ENCODE measurements at regions not wholly inside any gene's neighbourhood (a gene's known extent, or its start where the extent isn't known, plus 50 kb on each side); places are given as distances from the start of the nearest gene placed in this dataset.
"Not testable (repeated sequence)": the region's sequence is repeated elsewhere in the genome, so short reads cannot be mapped to it uniquely, and the experiment has no call there.

DNA sequence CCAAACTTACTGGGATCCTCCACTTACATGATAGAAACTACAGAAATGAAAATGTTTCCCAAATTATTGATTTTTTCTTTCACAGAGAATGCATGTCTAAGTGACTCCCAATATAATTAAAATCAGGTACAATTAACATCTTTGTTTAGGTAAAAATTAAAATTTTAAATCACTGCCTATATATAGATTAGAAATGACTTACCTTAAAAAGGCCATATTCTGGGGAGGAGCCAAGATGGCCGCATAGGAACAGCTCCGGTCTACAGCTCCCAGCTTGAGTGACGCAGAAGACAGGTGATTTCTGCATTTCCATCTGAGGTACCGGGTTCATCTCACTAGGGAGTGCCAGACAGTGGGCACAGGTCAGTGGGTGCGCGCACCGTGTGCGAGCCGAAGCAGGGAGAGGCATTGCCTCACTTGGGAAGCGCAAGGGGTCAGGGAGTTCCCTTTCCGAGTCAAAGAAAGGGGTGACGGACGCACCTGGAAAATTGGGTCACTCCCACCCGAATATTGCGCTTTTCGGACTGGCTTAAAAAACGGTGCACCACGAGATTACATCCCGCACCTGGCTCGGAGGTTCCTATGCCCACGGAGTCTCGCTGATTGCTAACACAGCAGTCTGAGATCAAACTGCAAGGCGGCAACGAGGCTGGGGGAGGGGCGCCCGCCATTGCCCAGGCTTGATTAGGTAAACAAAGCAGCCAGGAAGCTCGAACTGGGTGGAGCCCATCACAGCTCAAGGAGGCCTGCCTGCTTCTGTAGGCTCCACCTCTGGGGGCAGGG lies 757.9 kb downstream of the C4orf33 start:
- H3K4me1 ChIP-seq (ENCODE audit: control insufficient read depth, insufficient read depth, low read length, poor library complexity, severe bottlenecking); H3K36me3 Mint-ChIP-seq; H3K27me3 Mint-ChIP-seq; H3K36me3 ChIP-seq (ENCODE audit: control insufficient read depth, insufficient read depth, low read length); H3K27me3 ChIP-seq (ENCODE audit: control insufficient read depth, insufficient read depth, low read length); H3K27ac Mint-ChIP-seq; H3K9me3 Mint-ChIP-seq; H3K9me3 ChIP-seq (ENCODE audit: control insufficient read depth in 2 of 2, low read length in 2 of 2); DNase-seq; H3K27ac ChIP-seq (ENCODE audit: insufficient read depth, low read length, poor library complexity, severe bottlenecking); H3K4me1 Mint-ChIP-seq; ATAC-seq (ENCODE audit: low read depth in 2 of 2); H3K4me3 ChIP-seq (ENCODE audit: low read depth, low read length); H3K4me3 Mint-ChIP-seq: not testable (repeated sequence)

DNA sequence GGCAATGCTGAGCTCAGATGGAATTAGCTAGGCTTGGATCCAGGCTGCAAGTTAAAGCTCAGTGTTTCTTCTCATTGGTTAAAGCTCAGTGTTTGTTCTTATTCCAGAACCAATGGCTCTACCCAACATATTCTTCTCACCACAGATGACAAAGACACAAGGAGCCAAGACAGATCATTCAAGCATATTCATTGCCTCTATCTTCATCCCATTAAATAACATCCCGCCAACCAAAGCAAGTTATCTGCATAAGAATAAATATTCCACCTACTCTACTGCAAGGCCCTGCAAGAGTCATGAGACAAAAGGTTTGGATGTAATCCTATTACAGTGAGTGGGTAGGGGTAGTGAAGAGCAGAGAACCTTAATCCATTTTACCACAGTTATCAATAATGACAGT lies 766.5 kb downstream of the C4orf33 start:
- ATAC-seq (ENCODE audit: low read depth in 2 of 2), result no peak
- Mint-ChIP-seq H3K27ac (no peak overlapping the region), H3K36me3 (no peaks in the 10 kb centered on the region), H3K9me3 (peaks cover 0 to 10% (median 0%) of the 10 kb centered on the region in 7 donors), H3K4me1 (no peaks in the 10 kb centered on the region), H3K27me3 (no peaks in the 10 kb centered on the region), H3K4me3 (no peak overlapping the region)
- no peaks in the 10 kb centered on the region for H3K27me3 ChIP-seq (ENCODE audit: control insufficient read depth, insufficient read depth, low read length)
- no peak for DNase-seq
- no peaks in the 10 kb centered on the region for H3K9me3 ChIP-seq (ENCODE audit: control insufficient read depth in 2 of 2, low read length in 2 of 2)
- no peak overlapping the region for H3K27ac ChIP-seq (ENCODE audit: insufficient read depth, low read length, poor library complexity, severe bottlenecking)
- H3K4me1 ChIP-seq (ENCODE audit: control insufficient read depth, insufficient read depth, low read length, poor library complexity, severe bottlenecking), result no peaks in the 10 kb centered on the region
- no peaks in the 10 kb centered on the region for H3K36me3 ChIP-seq (ENCODE audit: control insufficient read depth, insufficient read depth, low read length)
- no peak overlapping the region for H3K4me3 ChIP-seq (ENCODE audit: low read depth, low read length)

- DNase-seq, result no peak
- no peak overlapping the region for H3K4me3 ChIP-seq (ENCODE audit: low read depth, low read length)
- no peak for ATAC-seq (ENCODE audit: low read depth in 2 of 2)
- H3K4me3 Mint-ChIP-seq, result no peak overlapping the region
- no peaks in the 10 kb centered on the region for H3K27me3 Mint-ChIP-seq
- H3K27ac ChIP-seq (ENCODE audit: insufficient read depth, low read length, poor library complexity, severe bottlenecking), result no peak overlapping the region
- H3K27me3 ChIP-seq (ENCODE audit: control insufficient read depth, insufficient read depth, low read length), result no peaks in the 10 kb centered on the region
- no peaks in the 10 kb centered on the region for H3K36me3 Mint-ChIP-seq
- no peaks in the 10 kb centered on the region for H3K9me3 ChIP-seq (ENCODE audit: control insufficient read depth in 2 of 2, low read length in 2 of 2)
- no peaks in the 10 kb centered on the region for H3K4me1 Mint-ChIP-seq
- H3K27ac Mint-ChIP-seq, result no peak overlapping the region
- H3K36me3 ChIP-seq (ENCODE audit: control insufficient read depth, insufficient read depth, low read length), result no peaks in the 10 kb centered on the region
- peaks cover 0 to 10% (median 0%) of the 10 kb centered on the region in 7 donors for H3K9me3 Mint-ChIP-seq
- H3K4me1 ChIP-seq (ENCODE audit: control insufficient read depth, insufficient read depth, low read length, poor library complexity, severe bottlenecking), result no peaks in the 10 kb centered on the region
Observed at GRCh38 chr4:129863206-129863605, 767.3 kb downstream of the C4orf33 start.

GRCh38 chr4:129883996-129884395 lies 788.0 kb downstream of the C4orf33 start:
- Histone ChIP-seq H3K27me3 (ENCODE audit: control insufficient read depth, insufficient read depth, low read length) (no peaks in the 10 kb centered on the region), H3K36me3 (ENCODE audit: control insufficient read depth, insufficient read depth, low read length) (no peaks in the 10 kb centered on the region), H3K9me3 (ENCODE audit: control insufficient read depth in 2 of 2, low read length in 2 of 2) (no peaks in the 10 kb centered on the region), H3K4me3 (ENCODE audit: low read depth, low read length) (no peak overlapping the region), H3K4me1 (ENCODE audit: control insufficient read depth, insufficient read depth, low read length, poor library complexity, severe bottlenecking) (no peaks in the 10 kb centered on the region), H3K27ac (ENCODE audit: insufficient read depth, low read length, poor library complexity, severe bottlenecking) (no peak overlapping the region)
- H3K4me1 Mint-ChIP-seq, result no peaks in the 10 kb centered on the region
- no peak overlapping the region for H3K27ac Mint-ChIP-seq
- no peak for DNase-seq
- H3K9me3 Mint-ChIP-seq, result peaks cover 2 to 12% (median 5%) of the 10 kb centered on the region in 7 donors
- no peaks in the 10 kb centered on the region for H3K27me3 Mint-ChIP-seq
- no peaks in the 10 kb centered on the region for H3K36me3 Mint-ChIP-seq
- H3K4me3 Mint-ChIP-seq, result no peak overlapping the region
- no peak for ATAC-seq (ENCODE audit: low read depth in 2 of 2)

DNA sequence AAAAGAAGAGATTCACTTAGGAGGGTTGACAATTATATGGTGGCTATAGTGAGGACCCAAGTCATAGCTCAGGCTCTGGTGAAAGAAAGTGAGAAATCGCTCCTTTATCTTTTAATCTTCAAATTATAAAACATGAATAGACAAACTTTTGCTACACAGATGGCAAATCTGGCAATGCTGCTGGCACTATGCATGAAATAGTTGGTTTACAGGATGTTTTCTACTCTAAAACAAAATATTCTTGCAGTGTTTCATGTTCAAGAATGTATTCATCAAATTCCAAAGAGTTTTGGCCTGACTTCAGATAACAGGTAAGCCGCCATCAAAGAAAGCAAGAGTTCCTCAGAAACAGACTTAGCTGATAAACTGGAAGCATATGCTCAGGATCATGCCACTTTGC lies 801.2 kb downstream of the C4orf33 start:
- no peak overlapping the region for H3K27ac ChIP-seq (ENCODE audit: insufficient read depth, low read length, poor library complexity, severe bottlenecking)
- peaks cover 2 to 21% (median 5%) of the 10 kb centered on the region in 7 donors for H3K9me3 Mint-ChIP-seq
- ATAC-seq (ENCODE audit: low read depth in 2 of 2) (no peak), DNase-seq (no peak)
- no peak overlapping the region for H3K27ac Mint-ChIP-seq
- H3K4me3 ChIP-seq (ENCODE audit: low read depth, low read length), result no peak overlapping the region
- peaks cover 0 to 2% of the 10 kb centered on the region in 2 experiments for H3K9me3 ChIP-seq (ENCODE audit: control insufficient read depth in 2 of 2, low read length in 2 of 2)
- H3K27me3 ChIP-seq (ENCODE audit: control insufficient read depth, insufficient read depth, low read length), result no peaks in the 10 kb centered on the region
- no peak overlapping the region for H3K4me3 Mint-ChIP-seq
- H3K36me3 ChIP-seq (ENCODE audit: control insufficient read depth, insufficient read depth, low read length), result no peaks in the 10 kb centered on the region
- H3K27me3 Mint-ChIP-seq, result no peaks in the 10 kb centered on the region
- H3K4me1 ChIP-seq (ENCODE audit: control insufficient read depth, insufficient read depth, low read length, poor library complexity, severe bottlenecking), result no peaks in the 10 kb centered on the region
- H3K36me3 Mint-ChIP-seq, result no peaks in the 10 kb centered on the region
- no peaks in the 10 kb centered on the region for H3K4me1 Mint-ChIP-seq

GRCh38 chr4:129899849-129900248 lies 803.9 kb downstream of the C4orf33 start:
- no peak overlapping the region for H3K27ac Mint-ChIP-seq
- no peak overlapping the region for H3K27ac ChIP-seq (ENCODE audit: insufficient read depth, low read length, poor library complexity, severe bottlenecking)
- peaks cover 2 to 21% (median 5%) of the 10 kb centered on the region in 7 donors for H3K9me3 Mint-ChIP-seq
- H3K9me3 ChIP-seq (ENCODE audit: control insufficient read depth in 2 of 2, low read length in 2 of 2), result peaks cover 0 to 2% of the 10 kb centered on the region in 2 experiments
- H3K4me3 ChIP-seq (ENCODE audit: low read depth, low read length), result no peak overlapping the region
- no peaks in the 10 kb centered on the region for H3K4me1 ChIP-seq (ENCODE audit: control insufficient read depth, insufficient read depth, low read length, poor library complexity, severe bottlenecking)
- H3K27me3 Mint-ChIP-seq, result no peaks in the 10 kb centered on the region
- H3K36me3 ChIP-seq (ENCODE audit: control insufficient read depth, insufficient read depth, low read length), result no peaks in the 10 kb centered on the region
- no peaks in the 10 kb centered on the region for H3K27me3 ChIP-seq (ENCODE audit: control insufficient read depth, insufficient read depth, low read length)
- no peaks in the 10 kb centered on the region for H3K4me1 Mint-ChIP-seq
- no peaks in the 10 kb centered on the region for H3K36me3 Mint-ChIP-seq
- DNase-seq (no peak), ATAC-seq (ENCODE audit: low read depth in 2 of 2) (no peak)
- H3K4me3 Mint-ChIP-seq, result no peak overlapping the region

- Mint-ChIP-seq H3K27me3 (no peaks in the 10 kb centered on the region), H3K4me1 (no peaks in the 10 kb centered on the region)
Observed at GRCh38 chr4:129900430-129900953, 804.5 kb downstream of the C4orf33 start.

DNA sequence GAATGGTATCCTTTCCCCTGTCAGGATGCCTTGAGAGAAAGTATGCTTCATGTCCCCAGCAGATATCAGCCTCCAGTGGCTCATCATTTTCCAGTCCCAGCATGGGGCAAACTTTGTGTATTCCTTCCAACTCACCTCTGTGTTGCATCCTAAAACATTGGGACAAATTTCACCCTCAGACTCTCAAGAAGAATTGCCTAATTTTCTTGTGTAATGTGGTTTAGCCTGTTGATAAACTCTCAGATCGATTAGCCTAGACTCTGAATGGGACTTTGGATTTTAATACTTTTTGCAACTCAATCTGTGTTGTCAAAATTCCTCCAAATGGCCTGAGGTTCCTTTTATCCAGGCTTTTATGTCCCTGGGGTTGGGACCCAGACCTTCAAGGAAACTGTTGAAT lies 805.3 kb downstream of the C4orf33 start:
- no peaks in the 10 kb centered on the region for H3K4me1 Mint-ChIP-seq
- Histone ChIP-seq H3K27me3 (ENCODE audit: control insufficient read depth, insufficient read depth, low read length) (no peaks in the 10 kb centered on the region), H3K36me3 (ENCODE audit: control insufficient read depth, insufficient read depth, low read length) (no peaks in the 10 kb centered on the region), H3K4me3 (ENCODE audit: low read depth, low read length) (no peak overlapping the region), H3K9me3 (ENCODE audit: control insufficient read depth in 2 of 2, low read length in 2 of 2) (peaks cover 0 to 2% of the 10 kb centered on the region in 2 experiments), H3K27ac (ENCODE audit: insufficient read depth, low read length, poor library complexity, severe bottlenecking) (no peak overlapping the region), H3K4me1 (ENCODE audit: control insufficient read depth, insufficient read depth, low read length, poor library complexity, severe bottlenecking) (no peaks in the 10 kb centered on the region)
- H3K36me3 Mint-ChIP-seq, result no peaks in the 10 kb centered on the region
- H3K4me3 Mint-ChIP-seq, result no peak overlapping the region
- ATAC-seq (ENCODE audit: low read depth in 2 of 2) (no peak), DNase-seq (no peak)
- H3K27me3 Mint-ChIP-seq, result no peaks in the 10 kb centered on the region
- no peak overlapping the region for H3K27ac Mint-ChIP-seq
- H3K9me3 Mint-ChIP-seq, result peaks cover 2 to 21% (median 4%) of the 10 kb centered on the region in 7 donors

More at GRCh38 chr4:129900430-129900953, 804.5 kb downstream of the C4orf33 start:
- no peaks in the 10 kb centered on the region for H3K4me1 ChIP-seq (ENCODE audit: control insufficient read depth, insufficient read depth, low read length, poor library complexity, severe bottlenecking)
- no peak overlapping the region for H3K4me3 ChIP-seq (ENCODE audit: low read depth, low read length)
- H3K36me3 Mint-ChIP-seq, result no peaks in the 10 kb centered on the region
- H3K36me3 ChIP-seq (ENCODE audit: control insufficient read depth, insufficient read depth, low read length), result no peaks in the 10 kb centered on the region
- H3K9me3 Mint-ChIP-seq, result peaks cover 2 to 21% (median 5%) of the 10 kb centered on the region in 7 donors
- H3K27ac ChIP-seq (ENCODE audit: insufficient read depth, low read length, poor library complexity, severe bottlenecking), result no peak overlapping the region
- H3K27me3 ChIP-seq (ENCODE audit: control insufficient read depth, insufficient read depth, low read length), result no peaks in the 10 kb centered on the region
- H3K4me3 Mint-ChIP-seq, result no peak overlapping the region
- no peak for ATAC-seq (ENCODE audit: low read depth in 2 of 2)
- peaks cover 0 to 2% of the 10 kb centered on the region in 2 experiments for H3K9me3 ChIP-seq (ENCODE audit: control insufficient read depth in 2 of 2, low read length in 2 of 2)
- DNase-seq, result no peak
- H3K27ac Mint-ChIP-seq, result no peak overlapping the region

All from CD4-positive, CD25-positive, alpha-beta regulatory T cell (primary cell).